OCI-LY7 (cell line): ENCODE measurements at regions not wholly inside any gene's neighbourhood (a gene's known extent, or its start where the extent isn't known, plus 50 kb on each side); places are given as distances from the start of the nearest gene placed in this dataset.

Experiments used
- CTCF ChIP-seq: fragments of 200-600 bp; sonication (generic); conservative IDR thresholded peaks from 2 replicates; pipeline ENCODE4 v1.5.1; 2014; ENCODE audit warnings: mild to moderate bottlenecking, antibody characterized with exemption, low read length, moderate library complexity, mixed read lengths
- EZH2phosphoT487 ChIP-seq: fragments of 200-600 bp; sonication (generic); IDR thresholded peaks from 2 replicates; pipeline ENCODE4 v1.6.1; 2018; ENCODE audit warnings: low read depth, borderline replicate concordance, mild to moderate bottlenecking, mixed run types, antibody characterized with exemption, low read length, moderate library complexity, mixed read lengths

- TF ChIP-seq CTCF (no peak), EZH2phosphoT487 (no peak)
These were observed 74.3 kb upstream of the FOXQ1 start for GRCh38 chr6:1237636-1238035.
